Type B pancreatic cell (in vitro differentiated cells): ENCODE measurements at regions not wholly inside any gene's neighbourhood (a gene's known extent, or its start where the extent isn't known, plus 50 kb on each side); places are given as distances from the start of the nearest gene placed in this dataset.
A peak's percentile ranks its signal among the peaks of the same experiment; 100 is the strongest.

Experiments
- DNase-seq: peaks from one replicate; pipeline ENCODE4 v3.0.0; 2021; ENCODE audit warnings: mixed read lengths; ENCODE audit not compliant: unreplicated experiment; ENCODE audit errors: extremely low spot score
- H3K27ac Mint-ChIP-seq: 2 replicates; pipeline ENCODE4 v1.8.0; 2021; ENCODE audit warnings: mild to moderate bottlenecking, mixed read lengths
- H3K27me3 Mint-ChIP-seq: 2 replicates; pipeline ENCODE4 v1.8.0; 2021; ENCODE audit warnings: mixed read lengths
- H3K36me3 Mint-ChIP-seq: 2 replicates; pipeline ENCODE4 v1.8.0; 2021; ENCODE audit warnings: mixed read lengths
- H3K4me1 Mint-ChIP-seq: one replicate; pipeline ENCODE4 v1.8.0; 2021; ENCODE audit warnings: mixed read lengths; ENCODE audit not compliant: unreplicated experiment
- H3K4me3 Mint-ChIP-seq: 2 replicates; pipeline ENCODE4 v1.8.0; 2021; ENCODE audit warnings: mild to moderate bottlenecking, mixed read lengths
- H3K9me3 Mint-ChIP-seq: 2 replicates; pipeline ENCODE4 v1.8.0; 2021; ENCODE audit warnings: mixed read lengths
- TF ChIP-seq, protein P1 (sequence below): fragments of 200-600 bp; sonication (generic); conservative IDR thresholded peaks from 2 replicates; pipeline ENCODE4 v1.5.0; 2021; ENCODE audit warnings: antibody characterized with exemption, mild to moderate bottlenecking

DNA sequence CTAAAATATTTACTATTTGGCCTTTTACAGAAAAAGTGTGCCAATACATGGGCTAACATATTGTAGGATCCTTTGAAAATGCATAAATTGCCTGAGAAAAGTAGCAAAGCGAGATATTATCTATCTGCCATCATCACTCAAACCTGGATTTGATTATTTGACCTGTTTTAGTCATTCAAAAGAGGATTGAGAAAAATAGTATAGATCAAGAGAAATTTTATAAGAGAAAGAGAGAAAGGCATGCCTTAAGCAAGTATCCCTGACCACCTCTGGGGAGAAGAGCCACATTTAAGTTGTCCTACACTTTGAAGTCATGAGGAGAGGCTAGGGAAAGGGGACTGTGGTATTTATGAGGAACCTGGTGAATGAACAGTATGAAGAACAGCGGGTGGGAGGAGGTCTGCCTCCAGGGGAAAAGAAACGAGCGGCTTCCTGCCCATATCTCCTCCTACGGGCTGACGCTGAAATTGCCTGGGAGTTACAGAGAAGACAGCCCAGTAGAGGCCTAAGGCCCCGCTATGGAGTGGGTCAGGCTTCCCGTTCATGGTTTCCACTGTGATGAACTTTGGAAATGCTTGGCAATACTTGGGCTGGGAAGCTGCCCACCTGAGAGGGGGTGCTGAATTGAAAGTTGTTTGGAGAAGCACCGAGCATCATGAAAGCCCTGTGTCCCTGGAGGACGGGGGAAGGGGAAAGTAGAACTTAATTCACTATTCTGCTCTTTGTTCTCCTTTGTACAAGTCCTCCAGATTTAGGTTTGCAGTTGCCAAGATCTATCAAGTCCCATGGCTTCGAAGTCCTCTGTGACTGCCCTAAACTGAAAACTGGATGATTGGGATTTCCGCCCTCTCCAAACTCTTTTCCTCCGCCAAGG is 106.9 kb upstream of the ACSL4 start:
- no peak overlapping the region for H3K4me3 Mint-ChIP-seq
- H3K9me3 Mint-ChIP-seq, result peaks cover 5% of the 10 kb centered on the region
- peaks cover 19% of the 10 kb centered on the region for H3K4me1 Mint-ChIP-seq

DNA sequence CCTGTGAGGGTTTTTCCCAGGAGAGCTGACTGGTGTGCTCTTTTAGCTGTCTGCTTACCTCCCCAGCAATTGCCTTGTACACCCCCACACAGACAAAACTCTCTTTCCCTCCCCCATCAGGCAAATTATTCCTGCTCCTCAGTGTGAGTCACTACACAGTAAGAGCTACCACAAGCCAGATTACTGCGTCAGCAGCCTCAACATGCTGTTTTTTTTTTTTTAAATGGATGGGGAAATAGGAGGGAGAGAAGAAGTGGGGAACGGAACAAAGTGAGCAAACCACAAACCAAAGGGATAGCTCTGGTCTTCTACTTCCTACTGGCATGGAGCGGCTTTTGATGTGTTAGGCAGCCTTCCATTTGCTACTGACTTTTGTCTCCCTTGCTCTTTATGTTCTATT is 107.5 kb upstream of the ACSL4 start:
- no peak for DNase-seq
- TF ChIP-seq, protein P1, sequence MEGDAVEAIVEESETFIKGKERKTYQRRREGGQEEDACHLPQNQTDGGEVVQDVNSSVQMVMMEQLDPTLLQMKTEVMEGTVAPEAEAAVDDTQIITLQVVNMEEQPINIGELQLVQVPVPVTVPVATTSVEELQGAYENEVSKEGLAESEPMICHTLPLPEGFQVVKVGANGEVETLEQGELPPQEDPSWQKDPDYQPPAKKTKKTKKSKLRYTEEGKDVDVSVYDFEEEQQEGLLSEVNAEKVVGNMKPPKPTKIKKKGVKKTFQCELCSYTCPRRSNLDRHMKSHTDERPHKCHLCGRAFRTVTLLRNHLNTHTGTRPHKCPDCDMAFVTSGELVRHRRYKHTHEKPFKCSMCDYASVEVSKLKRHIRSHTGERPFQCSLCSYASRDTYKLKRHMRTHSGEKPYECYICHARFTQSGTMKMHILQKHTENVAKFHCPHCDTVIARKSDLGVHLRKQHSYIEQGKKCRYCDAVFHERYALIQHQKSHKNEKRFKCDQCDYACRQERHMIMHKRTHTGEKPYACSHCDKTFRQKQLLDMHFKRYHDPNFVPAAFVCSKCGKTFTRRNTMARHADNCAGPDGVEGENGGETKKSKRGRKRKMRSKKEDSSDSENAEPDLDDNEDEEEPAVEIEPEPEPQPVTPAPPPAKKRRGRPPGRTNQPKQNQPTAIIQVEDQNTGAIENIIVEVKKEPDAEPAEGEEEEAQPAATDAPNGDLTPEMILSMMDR, result no peak
- no peak overlapping the region for H3K4me3 Mint-ChIP-seq
- peaks cover 21% of the 10 kb centered on the region for H3K4me1 Mint-ChIP-seq
- H3K27me3 Mint-ChIP-seq, result no peaks in the 10 kb centered on the region
- H3K9me3 Mint-ChIP-seq, result peaks cover 5% of the 10 kb centered on the region
- H3K27ac Mint-ChIP-seq, result no peak overlapping the region
- peaks cover 3% of the 10 kb centered on the region for H3K36me3 Mint-ChIP-seq

More for the DNA sequence above, 106.9 kb upstream of the ACSL4 start:
- Mint-ChIP-seq H3K27ac (no peak overlapping the region), H3K27me3 (no peaks in the 10 kb centered on the region), H3K36me3 (peaks cover 3% of the 10 kb centered on the region)
- no peak for DNase-seq
- TF ChIP-seq, protein P1, result peak; percentile 57

DNA sequence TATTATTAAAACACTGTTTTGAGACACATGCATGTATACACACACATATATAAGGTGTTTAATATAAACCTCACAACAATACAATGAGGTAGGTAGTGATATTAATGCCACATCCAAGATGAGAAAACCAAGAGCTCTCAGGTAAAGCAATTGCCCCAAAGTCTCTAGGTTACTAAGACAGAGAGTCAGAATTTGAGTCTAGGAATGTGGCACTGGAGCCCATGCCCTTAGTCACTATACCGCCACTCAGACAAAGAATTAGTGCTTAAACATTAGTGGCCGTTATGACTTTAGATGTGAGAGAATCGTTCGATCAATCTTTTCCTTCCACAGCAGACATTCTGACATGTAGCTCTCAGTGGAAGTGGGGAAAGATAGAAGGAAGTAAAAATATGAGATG is 108.2 kb upstream of the ACSL4 start:
- Mint-ChIP-seq H3K4me3 (no peak overlapping the region), H3K9me3 (peaks cover 5% of the 10 kb centered on the region), H3K27me3 (no peaks in the 10 kb centered on the region), H3K36me3 (peaks cover 3% of the 10 kb centered on the region), H3K4me1 (peaks cover 21% of the 10 kb centered on the region), H3K27ac (no peak overlapping the region)
- TF ChIP-seq, protein P1, result no peak
- no peak for DNase-seq

DNA sequence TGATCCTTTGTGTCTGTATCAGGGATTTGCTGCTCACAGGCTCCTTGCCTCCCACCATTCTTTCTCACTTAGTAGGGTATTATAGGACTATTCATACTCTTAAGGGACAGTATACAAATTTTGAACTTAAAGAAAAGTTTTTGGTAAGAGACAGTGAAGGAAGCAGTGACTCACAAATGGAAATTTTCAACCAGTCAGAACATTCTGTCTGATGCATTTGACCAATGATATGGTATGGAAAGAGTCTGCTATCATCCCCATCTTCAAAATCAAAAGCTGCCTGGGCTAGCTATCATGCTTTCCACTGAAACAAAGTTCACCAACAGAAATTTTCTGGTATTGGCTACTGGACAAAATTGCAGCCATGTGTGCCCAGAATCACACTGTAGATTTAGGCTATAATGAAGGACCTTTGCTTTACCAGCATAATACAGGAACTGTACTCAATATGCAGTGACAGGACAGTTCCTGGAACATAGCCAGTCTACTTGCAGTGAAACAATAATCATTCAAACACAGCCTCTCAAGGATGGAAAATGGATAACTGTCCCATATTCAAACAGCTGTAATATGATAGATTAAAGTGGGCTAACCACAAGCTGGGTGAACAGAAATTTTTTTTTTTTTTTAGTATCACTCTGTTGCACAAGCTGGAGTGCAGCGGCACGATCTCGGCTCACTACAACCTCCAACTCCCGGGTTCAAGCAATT is 109.0 kb upstream of the ACSL4 start:
- TF ChIP-seq, protein P1, result no peak
- no peaks in the 10 kb centered on the region for H3K36me3 Mint-ChIP-seq

DNA sequence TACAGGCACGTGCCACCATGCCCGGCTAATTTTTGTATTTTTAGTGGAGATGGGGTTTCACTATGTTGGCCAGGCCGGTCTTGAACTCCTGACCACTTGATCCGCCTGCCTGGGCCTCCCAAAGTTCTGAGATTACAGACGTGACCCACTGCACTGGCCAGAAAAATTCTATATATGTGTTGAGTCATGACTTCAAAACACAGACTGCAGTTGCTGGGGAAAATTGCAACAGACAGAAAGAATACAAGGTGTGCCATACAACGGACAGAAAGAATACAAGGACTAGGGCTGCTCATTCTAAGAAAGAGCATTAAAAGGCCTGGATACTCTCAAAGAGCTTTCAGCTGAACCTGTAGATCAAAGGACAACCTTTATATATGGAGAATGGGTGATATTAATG is 109.6 kb upstream of the ACSL4 start:
- DNase-seq, result no peak
- TF ChIP-seq, protein P1, result no peak
- Mint-ChIP-seq H3K27me3 (no peaks in the 10 kb centered on the region), H3K36me3 (no peaks in the 10 kb centered on the region), H3K4me1 (peaks cover 27% of the 10 kb centered on the region), H3K27ac (no peak overlapping the region), H3K4me3 (no peak overlapping the region), H3K9me3 (no peaks in the 10 kb centered on the region)

More for the DNA sequence above, 109.0 kb upstream of the ACSL4 start:
- no peak overlapping the region for H3K4me3 Mint-ChIP-seq
- H3K27me3 Mint-ChIP-seq, result no peaks in the 10 kb centered on the region
- DNase-seq, result no peak
- H3K27ac Mint-ChIP-seq, result no peak overlapping the region
- H3K4me1 Mint-ChIP-seq, result peaks cover 21% of the 10 kb centered on the region
- H3K9me3 Mint-ChIP-seq, result no peaks in the 10 kb centered on the region
